ENCODE measurements at regions not wholly inside any gene's neighbourhood (a gene's known extent, or its start where the extent isn't known, plus 50 kb on each side); places are given as distances from the start of the nearest gene placed in this dataset.

DNA sequence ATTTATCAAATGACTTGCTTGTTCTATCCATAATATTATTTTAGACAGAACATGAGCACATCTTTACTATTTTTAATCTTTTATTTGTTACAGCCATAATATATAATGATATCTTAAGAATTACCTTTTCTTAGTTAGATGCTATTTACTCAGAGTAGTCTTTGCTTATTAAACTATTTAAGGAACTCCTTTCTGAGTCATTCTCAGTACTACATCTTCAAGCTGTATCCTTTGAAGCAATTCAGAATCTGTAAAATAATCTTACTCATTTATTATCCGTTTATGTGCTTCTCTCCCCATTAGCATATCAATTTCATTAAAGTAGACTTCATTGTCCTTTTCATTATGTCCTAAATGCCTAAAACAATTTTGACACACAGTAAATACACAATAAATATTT lies 240.4 kb upstream of the FAR2 start:
- Histone ChIP-seq H3K9me3 (ENCODE audit: control insufficient read depth, low read depth, low read length) (peaks cover 5% of the 10 kb centered on the region), H2AFZ (ENCODE audit: control insufficient read depth, low read length) (no peak overlapping the region), H3K27me3 (ENCODE audit: control insufficient read depth, extremely low read depth, insufficient read depth, low read length) (no peaks in the 10 kb centered on the region), H4K20me1 (ENCODE audit: control insufficient read depth, extremely low read depth, insufficient read depth, low read length) (no peaks in the 10 kb centered on the region), H3K79me2 (ENCODE audit: control insufficient read depth, insufficient read depth, low read length) (no peaks in the 10 kb centered on the region), H3K4me2 (ENCODE audit: control insufficient read depth, extremely low read depth, insufficient read depth, low read depth, low read length) (no peak overlapping the region), H3K36me3 (ENCODE audit: control insufficient read depth in 2 of 2, extremely low read depth in 1 of 2, insufficient read depth in 2 of 2, low read length in 2 of 2) (no peaks in the 10 kb centered on the region), H3K4me1 (ENCODE audit: control insufficient read depth, extremely low read depth, insufficient read depth, low read length) (peaks cover 7% of the 10 kb centered on the region), H3K9ac (ENCODE audit: control insufficient read depth, extremely low read depth, insufficient read depth, low read length) (no peak overlapping the region), H3K4me3 (ENCODE audit: control insufficient read depth in 2 of 3, extremely low read depth in 1 of 3, insufficient read depth in 2 of 3, low read depth in 1 of 3, low read length in 3 of 3) (no peak overlapping the region), H3K27ac (ENCODE audit: control insufficient read depth, insufficient read depth, low read length) (no peak overlapping the region), H3K9me1 (ENCODE audit: control insufficient read depth, extremely low read depth, insufficient read depth, low read length) (no peaks in the 10 kb centered on the region)
- DNase-seq (ENCODE audit: low read depth, low spot score) (no peak), FAIRE-seq (no peak)
- dilution Hi-C loops (cut with MboI; ENCODE audit: extremely low pct_ligation_motif_present, low sequenced_read_pairs), result no loop called here
- TF ChIP-seq, protein P1, sequence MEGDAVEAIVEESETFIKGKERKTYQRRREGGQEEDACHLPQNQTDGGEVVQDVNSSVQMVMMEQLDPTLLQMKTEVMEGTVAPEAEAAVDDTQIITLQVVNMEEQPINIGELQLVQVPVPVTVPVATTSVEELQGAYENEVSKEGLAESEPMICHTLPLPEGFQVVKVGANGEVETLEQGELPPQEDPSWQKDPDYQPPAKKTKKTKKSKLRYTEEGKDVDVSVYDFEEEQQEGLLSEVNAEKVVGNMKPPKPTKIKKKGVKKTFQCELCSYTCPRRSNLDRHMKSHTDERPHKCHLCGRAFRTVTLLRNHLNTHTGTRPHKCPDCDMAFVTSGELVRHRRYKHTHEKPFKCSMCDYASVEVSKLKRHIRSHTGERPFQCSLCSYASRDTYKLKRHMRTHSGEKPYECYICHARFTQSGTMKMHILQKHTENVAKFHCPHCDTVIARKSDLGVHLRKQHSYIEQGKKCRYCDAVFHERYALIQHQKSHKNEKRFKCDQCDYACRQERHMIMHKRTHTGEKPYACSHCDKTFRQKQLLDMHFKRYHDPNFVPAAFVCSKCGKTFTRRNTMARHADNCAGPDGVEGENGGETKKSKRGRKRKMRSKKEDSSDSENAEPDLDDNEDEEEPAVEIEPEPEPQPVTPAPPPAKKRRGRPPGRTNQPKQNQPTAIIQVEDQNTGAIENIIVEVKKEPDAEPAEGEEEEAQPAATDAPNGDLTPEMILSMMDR (optimal IDR thresholded peaks at IDR 0.05 in 1 of 3, IDR thresholded peaks at IDR 0.05 in 1 of 3, conservative IDR thresholded peaks at IDR 0.05 in 1 of 3; ENCODE audit: extremely low read depth in 1 of 3, insufficient read depth in 2 of 3, low read length in 3 of 3), result no peak
- TF ChIP-seq EZH2 (IDR thresholded peaks at IDR 0.05; ENCODE audit: low read length), result no peak

DNA sequence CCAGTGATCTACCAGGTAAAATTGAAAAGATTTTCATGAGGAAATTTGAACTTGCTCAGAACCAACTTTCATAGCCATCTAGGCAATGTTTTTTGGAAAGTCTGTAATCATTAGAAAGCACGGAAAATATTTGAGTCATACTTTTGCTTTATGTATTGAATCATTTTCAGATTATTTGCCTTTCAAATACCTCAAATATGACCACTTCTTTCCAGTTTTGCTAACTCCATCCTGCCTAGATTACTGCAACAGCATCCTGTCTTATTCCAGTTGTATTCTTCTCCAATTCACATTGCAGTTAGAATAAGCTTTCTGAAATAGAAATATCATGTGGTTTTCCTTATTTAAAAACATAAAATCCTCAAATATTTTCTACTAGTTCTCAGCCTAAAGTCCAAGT lies 239.8 kb upstream of the FAR2 start:
- Histone ChIP-seq H3K4me3 (ENCODE audit: control insufficient read depth in 2 of 3, extremely low read depth in 1 of 3, insufficient read depth in 2 of 3, low read depth in 1 of 3, low read length in 3 of 3) (no peak overlapping the region), H3K27me3 (ENCODE audit: control insufficient read depth, extremely low read depth, insufficient read depth, low read length) (no peaks in the 10 kb centered on the region), H3K9ac (ENCODE audit: control insufficient read depth, extremely low read depth, insufficient read depth, low read length) (no peak overlapping the region), H4K20me1 (ENCODE audit: control insufficient read depth, extremely low read depth, insufficient read depth, low read length) (no peaks in the 10 kb centered on the region), H3K9me1 (ENCODE audit: control insufficient read depth, extremely low read depth, insufficient read depth, low read length) (no peaks in the 10 kb centered on the region), H3K4me2 (ENCODE audit: control insufficient read depth, extremely low read depth, insufficient read depth, low read depth, low read length) (no peak overlapping the region), H3K79me2 (ENCODE audit: control insufficient read depth, insufficient read depth, low read length) (no peaks in the 10 kb centered on the region), H3K4me1 (ENCODE audit: control insufficient read depth, extremely low read depth, insufficient read depth, low read length) (peaks cover 7% of the 10 kb centered on the region), H3K36me3 (ENCODE audit: control insufficient read depth in 2 of 2, extremely low read depth in 1 of 2, insufficient read depth in 2 of 2, low read length in 2 of 2) (no peaks in the 10 kb centered on the region), H3K27ac (ENCODE audit: control insufficient read depth, insufficient read depth, low read length) (no peak overlapping the region), H2AFZ (ENCODE audit: control insufficient read depth, low read length) (no peak overlapping the region), H3K9me3 (ENCODE audit: control insufficient read depth, low read depth, low read length) (peaks cover 6% of the 10 kb centered on the region)
- FAIRE-seq (peak; percentile 65), DNase-seq (ENCODE audit: low read depth, low spot score) (no peak)
- TF ChIP-seq, protein P1 (optimal IDR thresholded peaks at IDR 0.05 in 1 of 3, IDR thresholded peaks at IDR 0.05 in 1 of 3, conservative IDR thresholded peaks at IDR 0.05 in 1 of 3; ENCODE audit: extremely low read depth in 1 of 3, insufficient read depth in 2 of 3, low read length in 3 of 3), result no peak
- TF ChIP-seq EZH2 (IDR thresholded peaks at IDR 0.05; ENCODE audit: low read length), result no peak
- dilution Hi-C loops (cut with MboI; ENCODE audit: extremely low pct_ligation_motif_present, low sequenced_read_pairs), result no loop called here

All from keratinocyte (primary cell).